Ureter (tissue), 1 donor: ENCODE measurements at regions not wholly inside any gene's neighbourhood (a gene's known extent, or its start where the extent isn't known, plus 50 kb on each side); places are given as distances from the start of the nearest gene placed in this dataset.

ENCODE experiments used
- DNase-seq: peaks from one replicate; pipeline ENCODE4 v3.0.0-alpha.2; 2020; ENCODE audit warnings: low spot score
- donor health status: DM: yes; HTN: yes; CAD: no.

- DNase-seq = no peak
Measured at GRCh38 chr4:179582164-179582905, 2140.1 kb upstream of the AGA start.

- no peak for DNase-seq
Measured at GRCh38 chr4:179583221-179583620, 2141.0 kb upstream of the AGA start.

- DNase-seq = no peak
Measured at GRCh38 chr4:179584101-179584500, 2141.9 kb upstream of the AGA start.

GRCh38 chr4:179585761-179586160 is 2143.5 kb upstream of the AGA start:
- DNase-seq = no peak

- no peak for DNase-seq
Measured at GRCh38 chr4:179586460-179586859, 2144.2 kb upstream of the AGA start.

GRCh38 chr4:179595671-179596410 is 2153.6 kb upstream of the AGA start:
- DNase-seq = no peak

GRCh38 chr4:179596621-179597020 is 2154.4 kb upstream of the AGA start:
- DNase-seq = no peak

GRCh38 chr4:179597301-179597700 is 2155.1 kb upstream of the AGA start:
- no peak for DNase-seq

- DNase-seq = no peak
Measured at GRCh38 chr4:179601671-179602070, 2159.4 kb upstream of the AGA start.

- no peak for DNase-seq
Measured at GRCh38 chr4:179605196-179605595, 2163.0 kb upstream of the AGA start.

GRCh38 chr4:179607003-179607402 is 2164.8 kb upstream of the AGA start:
- DNase-seq = no peak

- no peak for DNase-seq
Measured at GRCh38 chr4:179615704-179616103, 2173.5 kb upstream of the AGA start.

GRCh38 chr4:179618966-179619365 is 2176.7 kb upstream of the AGA start:
- no peak for DNase-seq

- no peak for DNase-seq
Measured at GRCh38 chr4:179624768-179625181, 2182.5 kb upstream of the AGA start.

- DNase-seq = no peak
Measured at GRCh38 chr4:179625406-179625805, 2183.2 kb upstream of the AGA start.

- no peak for DNase-seq
Measured at GRCh38 chr4:179626687-179627086, 2184.4 kb upstream of the AGA start.

- no peak for DNase-seq
Measured at GRCh38 chr4:179631321-179631720, 2189.1 kb upstream of the AGA start.

- DNase-seq = no peak
Measured at GRCh38 chr4:179634862-179635261, 2192.6 kb upstream of the AGA start.

- DNase-seq = no peak
Measured at GRCh38 chr4:179662522-179662921, 2220.3 kb upstream of the AGA start.

- DNase-seq = no peak
Measured at GRCh38 chr4:179663641-179664429, 2221.6 kb upstream of the AGA start.

GRCh38 chr4:179664430-179665027 is 2222.3 kb upstream of the AGA start:
- DNase-seq = no peak

GRCh38 chr4:179666226-179666625 is 2224.0 kb upstream of the AGA start:
- no peak for DNase-seq
